ENCODE measurements at regions not wholly inside any gene's neighbourhood (a gene's known extent, or its start where the extent isn't known, plus 50 kb on each side); places are given as distances from the start of the nearest gene placed in this dataset.

GRCh38 chr12:73964641-73965040 lies 573.0 kb upstream of the ATXN7L3B start:
- no peak for TF ChIP-seq CTCF (IDR thresholded peaks at IDR 0.05)
- Histone ChIP-seq H3K4me2 (replicated peaks; ENCODE audit: extremely low read depth, low read length, poor library complexity, severe bottlenecking) (no peak overlapping the region), H3K4me1 (ENCODE audit: control insufficient read depth in 1 of 2, insufficient read depth in 2 of 2, low read length in 2 of 2) (no peaks in the 10 kb centered on the region), H3K4me3 (replicated peaks in 1 of 3; ENCODE audit: low read depth in 2 of 3, low read length in 3 of 3) (no peak overlapping the region), H3K9ac (ENCODE audit: insufficient read depth, low read length, poor library complexity, severe bottlenecking) (no peak overlapping the region), H3K79me2 (ENCODE audit: insufficient read depth, low read length) (no peaks in the 10 kb centered on the region), H3K36me3 (replicated peaks in 1 of 2; ENCODE audit: control insufficient read depth in 1 of 2, insufficient read depth in 2 of 2, low read length in 2 of 2) (no peaks in the 10 kb centered on the region), H4K20me1 (ENCODE audit: insufficient read depth, low read length) (no peaks in the 10 kb centered on the region), H2AFZ (ENCODE audit: insufficient read depth, low read depth, low read length, poor library complexity, severe bottlenecking) (no peak overlapping the region), H3K27ac (ENCODE audit: low read depth in 1 of 2, low read length in 2 of 2) (no peak overlapping the region), H3K27me3 (ENCODE audit: control insufficient read depth in 2 of 2, insufficient read depth in 2 of 2, low read length in 2 of 2) (no peaks in the 10 kb centered on the region), H3K9me3 (replicated peaks in 1 of 2; ENCODE audit: control insufficient read depth in 1 of 2, insufficient read depth in 1 of 2, low read length in 2 of 2) (no peaks in the 10 kb centered on the region)
- peaks cover 0 to 2% (median 0%) of the 10 kb centered on the region in 7 donors for H3K9me3 Mint-ChIP-seq
- intact Hi-C loops (cut with micrococcal nuclease): no loop called here
- H3K4me1 Mint-ChIP-seq: no peaks in the 10 kb centered on the region
- no peak overlapping the region for H3K27ac Mint-ChIP-seq
- no CpG with 5 or more reads among the region's 3 CpGs for WGBS (ENCODE audit: insufficient coverage)
- H3K27me3 Mint-ChIP-seq (ENCODE audit: low read depth in 3 of 3): no peaks in the 10 kb centered on the region
- H3K4me3 Mint-ChIP-seq: no peak overlapping the region
- no peak for DNase-seq
- no peaks in the 10 kb centered on the region for H3K36me3 Mint-ChIP-seq

GRCh38 chr12:73973486-73973885 lies 564.1 kb upstream of the ATXN7L3B start:
- H3K4me1 ChIP-seq (ENCODE audit: control insufficient read depth in 1 of 2, insufficient read depth in 2 of 2, low read length in 2 of 2): no peaks in the 10 kb centered on the region
- intact Hi-C loops (cut with micrococcal nuclease): no loop called here
- H3K4me3 ChIP-seq (replicated peaks in 1 of 3; ENCODE audit: low read depth in 2 of 3, low read length in 3 of 3): no peak overlapping the region
- H2AFZ ChIP-seq (ENCODE audit: insufficient read depth, low read depth, low read length, poor library complexity, severe bottlenecking): no peak overlapping the region
- no peaks in the 10 kb centered on the region for H4K20me1 ChIP-seq (ENCODE audit: insufficient read depth, low read length)
- H3K4me1 Mint-ChIP-seq: no peaks in the 10 kb centered on the region
- no peaks in the 10 kb centered on the region for H3K36me3 Mint-ChIP-seq
- TF ChIP-seq CTCF (IDR thresholded peaks at IDR 0.05): no peak
- H3K27ac ChIP-seq (ENCODE audit: low read depth in 1 of 2, low read length in 2 of 2): no peak overlapping the region
- no peak overlapping the region for H3K27ac Mint-ChIP-seq
- peaks cover 0 to 1% (median 0%) of the 10 kb centered on the region in 3 donors for H3K27me3 Mint-ChIP-seq (ENCODE audit: low read depth in 3 of 3)
- 100% methylated on average over 1 of the region's 1 CpG for WGBS (ENCODE audit: insufficient coverage)
- H3K36me3 ChIP-seq (replicated peaks in 1 of 2; ENCODE audit: control insufficient read depth in 1 of 2, insufficient read depth in 2 of 2, low read length in 2 of 2): no peaks in the 10 kb centered on the region
- H3K9ac ChIP-seq (ENCODE audit: insufficient read depth, low read length, poor library complexity, severe bottlenecking): no peak overlapping the region
- no peaks in the 10 kb centered on the region for H3K27me3 ChIP-seq (ENCODE audit: control insufficient read depth in 2 of 2, insufficient read depth in 2 of 2, low read length in 2 of 2)
- no peaks in the 10 kb centered on the region for H3K79me2 ChIP-seq (ENCODE audit: insufficient read depth, low read length)
- peaks cover 0 to 6% of the 10 kb centered on the region in 2 donors for H3K9me3 ChIP-seq (replicated peaks in 1 of 2; ENCODE audit: control insufficient read depth in 1 of 2, insufficient read depth in 1 of 2, low read length in 2 of 2)
- H3K9me3 Mint-ChIP-seq: peaks cover 0 to 13% (median 5%) of the 10 kb centered on the region in 7 donors
- no peak overlapping the region for H3K4me2 ChIP-seq (replicated peaks; ENCODE audit: extremely low read depth, low read length, poor library complexity, severe bottlenecking)
- no peak for DNase-seq
- H3K4me3 Mint-ChIP-seq: no peak overlapping the region

Measured in CD14-positive monocyte (primary cell).